SK-N-SH (cell line): ENCODE measurements at regions not wholly inside any gene's neighbourhood (a gene's known extent, or its start where the extent isn't known, plus 50 kb on each side); places are given as distances from the start of the nearest gene placed in this dataset.

Experiments used
- ELF1 ChIP-seq: IDR thresholded peaks from 2 replicates; pipeline ENCODE4 v1.4.0; 2012
- GABPA ChIP-seq: IDR thresholded peaks from 2 replicates; pipeline ENCODE4 v1.4.0; 2012; ENCODE audit warnings: low read depth, mild to moderate bottlenecking
- MXI1 ChIP-seq: IDR thresholded peaks from 2 replicates; pipeline ENCODE4 v1.6.1; 2012; ENCODE audit warnings: mild to moderate bottlenecking, low read depth, low read length, improper control_type of control experiment
- NRF1 ChIP-seq: IDR thresholded peaks from 2 replicates; pipeline ENCODE4 v1.6.1; 2012; ENCODE audit warnings: low read depth, mild to moderate bottlenecking, low read length
- POLR2AphosphoS5 ChIP-seq: IDR thresholded peaks from 2 replicates; pipeline ENCODE4 v1.6.1; 2012; ENCODE audit warnings: low read depth, low read length
- RAD21 ChIP-seq: IDR thresholded peaks from 2 replicates; pipeline ENCODE4 v1.6.1; 2012; ENCODE audit warnings: mild to moderate bottlenecking, low read length
- USF1 ChIP-seq: IDR thresholded peaks from 2 replicates; pipeline ENCODE4 v1.4.0; 2012; ENCODE audit warnings: low read depth, borderline replicate concordance
- USF2 ChIP-seq: fragments of 150-350 bp; IDR thresholded peaks from 2 replicates; pipeline ENCODE4 v1.6.1; 2017; ENCODE audit warnings: antibody characterized with exemption, low read length, low read depth, borderline replicate concordance
- YY1 ChIP-seq: IDR thresholded peaks from 2 replicates; pipeline ENCODE4 v1.4.0; 2012; ENCODE audit warnings: low read depth, mild to moderate bottlenecking
- TF ChIP-seq, protein P1 (sequence below): fragments of 200-600 bp; sonication (generic); IDR thresholded peaks from 2 replicates; pipeline ENCODE4 v1.6.1; 2017; ENCODE audit warnings: antibody characterized with exemption, mild to moderate bottlenecking, moderate library complexity
- TF ChIP-seq, protein P2 (sequence below): IDR thresholded peaks from 2 replicates; pipeline ENCODE4 v1.4.0; 2012; ENCODE audit warnings: low read depth

DNA sequence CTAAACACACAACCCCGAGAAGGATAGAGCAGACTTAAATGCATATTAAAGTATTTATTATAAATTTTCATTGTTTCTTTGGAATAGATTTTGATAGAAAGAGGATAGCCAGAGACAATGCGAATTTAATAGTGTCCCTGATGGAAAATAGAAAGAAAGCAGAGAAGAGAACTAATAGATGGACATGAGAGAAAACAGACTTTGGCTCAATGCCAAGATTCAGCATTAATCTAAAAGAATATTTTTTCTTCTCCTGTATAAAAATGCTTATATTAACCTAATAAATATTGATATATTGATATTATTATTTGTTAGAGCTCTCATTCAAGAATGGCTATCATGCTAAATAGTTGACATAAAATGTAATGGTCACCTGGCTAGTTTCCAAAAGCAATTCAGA is 173.4 kb downstream of the KIF2B start:
- TF ChIP-seq YY1 (no peak), MXI1 (no peak), RAD21 (no peak), GABPA (no peak), USF2 (no peak), ELF1 (no peak), USF1 (no peak), NRF1 (no peak), POLR2AphosphoS5 (no peak)
- TF ChIP-seq, protein P1, sequence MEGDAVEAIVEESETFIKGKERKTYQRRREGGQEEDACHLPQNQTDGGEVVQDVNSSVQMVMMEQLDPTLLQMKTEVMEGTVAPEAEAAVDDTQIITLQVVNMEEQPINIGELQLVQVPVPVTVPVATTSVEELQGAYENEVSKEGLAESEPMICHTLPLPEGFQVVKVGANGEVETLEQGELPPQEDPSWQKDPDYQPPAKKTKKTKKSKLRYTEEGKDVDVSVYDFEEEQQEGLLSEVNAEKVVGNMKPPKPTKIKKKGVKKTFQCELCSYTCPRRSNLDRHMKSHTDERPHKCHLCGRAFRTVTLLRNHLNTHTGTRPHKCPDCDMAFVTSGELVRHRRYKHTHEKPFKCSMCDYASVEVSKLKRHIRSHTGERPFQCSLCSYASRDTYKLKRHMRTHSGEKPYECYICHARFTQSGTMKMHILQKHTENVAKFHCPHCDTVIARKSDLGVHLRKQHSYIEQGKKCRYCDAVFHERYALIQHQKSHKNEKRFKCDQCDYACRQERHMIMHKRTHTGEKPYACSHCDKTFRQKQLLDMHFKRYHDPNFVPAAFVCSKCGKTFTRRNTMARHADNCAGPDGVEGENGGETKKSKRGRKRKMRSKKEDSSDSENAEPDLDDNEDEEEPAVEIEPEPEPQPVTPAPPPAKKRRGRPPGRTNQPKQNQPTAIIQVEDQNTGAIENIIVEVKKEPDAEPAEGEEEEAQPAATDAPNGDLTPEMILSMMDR: no peak
- TF ChIP-seq, protein P2, sequence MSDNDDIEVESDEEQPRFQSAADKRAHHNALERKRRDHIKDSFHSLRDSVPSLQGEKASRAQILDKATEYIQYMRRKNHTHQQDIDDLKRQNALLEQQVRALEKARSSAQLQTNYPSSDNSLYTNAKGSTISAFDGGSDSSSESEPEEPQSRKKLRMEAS: no peak
